CD4-positive, CD25-positive, alpha-beta regulatory T cell (primary cell): ENCODE measurements at regions not wholly inside any gene's neighbourhood (a gene's known extent, or its start where the extent isn't known, plus 50 kb on each side); places are given as distances from the start of the nearest gene placed in this dataset.

Source experiments
- ATAC-seq, 2 donors: fragments of 150-1000 bp; cut with Tn5 transposase; one replicate each; pipeline ENCODE4 v1.10.0; 2021; ENCODE audit warnings: low read depth in 2 of 2, moderate number of reproducible peaks in 2 of 2, moderate library complexity in 1 of 2
- DNase-seq, 3 donors: peaks; one replicate each; pipeline versions ENCODE4 v3.0.0 to v3.0.0-alpha.2; 2012 to 2022; ENCODE audit warnings: mixed read lengths in 1 of 3
- H3K27ac ChIP-seq: one replicate; pipeline ENCODE4 v1.7.0; 2013; ENCODE audit warnings: mild to moderate bottlenecking, low read length; ENCODE audit not compliant: insufficient read depth, poor library complexity, severe bottlenecking
- H3K27me3 ChIP-seq: one replicate; pipeline ENCODE4 v1.7.0; 2013; ENCODE audit warnings: low read length; ENCODE audit not compliant: control insufficient read depth, insufficient read depth
- H3K36me3 ChIP-seq: one replicate; pipeline ENCODE4 v1.7.0; 2013; ENCODE audit warnings: mild to moderate bottlenecking, low read length, moderate library complexity; ENCODE audit not compliant: control insufficient read depth, insufficient read depth
- H3K4me1 ChIP-seq: 2 replicates; pipeline ENCODE4 v1.7.0; 2013; ENCODE audit warnings: mild to moderate bottlenecking, low read length; ENCODE audit not compliant: insufficient read depth, control insufficient read depth, poor library complexity, severe bottlenecking
- H3K4me3 ChIP-seq: one replicate; pipeline ENCODE4 v1.7.0; 2013; ENCODE audit warnings: low read depth, mild to moderate bottlenecking, low read length, moderate library complexity
- H3K9me3 ChIP-seq, 2 experiments: 1 replicate in 1 of 2; 2 replicates in 1 of 2; pipeline ENCODE4 v1.7.0; 2013; ENCODE audit warnings: low read length in 2 of 2, mild to moderate bottlenecking in 1 of 2, moderate library complexity in 1 of 2; ENCODE audit not compliant: control insufficient read depth in 2 of 2
- H3K27ac Mint-ChIP-seq, 3 donors: one replicate each; pipeline ENCODE4 v1.8.0; 2020 to 2022; ENCODE audit warnings: mild to moderate bottlenecking in 3 of 3, mixed read lengths in 3 of 3, moderate library complexity in 2 of 3
- H3K27me3 Mint-ChIP-seq: one replicate; pipeline ENCODE4 v1.8.0; 2022; ENCODE audit warnings: mild to moderate bottlenecking, mixed read lengths
- H3K36me3 Mint-ChIP-seq: one replicate; pipeline ENCODE4 v1.8.0; 2020; ENCODE audit warnings: mixed read lengths
- H3K4me1 Mint-ChIP-seq, 4 donors: one replicate each; pipeline ENCODE4 v1.8.0; 2020 to 2022; ENCODE audit warnings: mixed read lengths in 4 of 4, mild to moderate bottlenecking in 1 of 4
- H3K4me3 Mint-ChIP-seq, 4 donors: one replicate each; pipeline ENCODE4 v1.8.0; 2020 to 2022; ENCODE audit warnings: mild to moderate bottlenecking in 4 of 4, mixed read lengths in 4 of 4, moderate library complexity in 3 of 4
- H3K9me3 Mint-ChIP-seq, 7 donors: one replicate each; pipeline ENCODE4 v1.8.0; 2020 to 2022; ENCODE audit warnings: mixed read lengths in 7 of 7, mild to moderate bottlenecking in 3 of 7, moderate library complexity in 2 of 7

GRCh38 chr18:22314001-22314400, 103.7 kb downstream of the CTAGE1 start:
- no peak overlapping the region for H3K4me3 ChIP-seq
- H3K4me3 Mint-ChIP-seq: no peak overlapping the region
- no peaks in the 10 kb centered on the region for H3K9me3 ChIP-seq
- ATAC-seq (no peak), DNase-seq (no peak)
- no peaks in the 10 kb centered on the region for H3K36me3 ChIP-seq
- no peak overlapping the region for H3K27ac ChIP-seq
- H3K9me3 Mint-ChIP-seq: peaks cover 0 to 2% (median 0%) of the 10 kb centered on the region in 7 donors
- no peaks in the 10 kb centered on the region for H3K4me1 Mint-ChIP-seq
- no peaks in the 10 kb centered on the region for H3K4me1 ChIP-seq
- no peaks in the 10 kb centered on the region for H3K36me3 Mint-ChIP-seq
- H3K27me3 ChIP-seq: no peaks in the 10 kb centered on the region
- H3K27me3 Mint-ChIP-seq: no peaks in the 10 kb centered on the region
- no peak overlapping the region for H3K27ac Mint-ChIP-seq

DNA sequence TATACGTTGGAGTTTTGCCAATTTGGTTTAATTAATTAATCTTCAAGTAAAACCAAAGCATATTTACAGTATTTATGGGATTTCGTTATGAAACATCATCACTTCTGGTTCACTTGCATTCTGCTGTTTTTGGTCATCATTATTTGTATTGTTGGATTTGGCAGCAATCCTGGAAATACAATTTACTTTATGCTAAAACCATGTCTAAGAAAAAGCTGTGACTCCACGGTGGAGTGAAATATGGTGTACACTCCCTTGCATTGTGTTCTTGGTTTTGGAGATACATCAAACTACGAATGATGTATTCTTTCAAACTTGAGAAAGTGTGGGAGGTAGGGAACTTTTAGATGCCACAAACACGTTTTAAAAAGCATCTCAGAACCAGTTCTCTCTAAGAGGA, 106.4 kb downstream of the CTAGE1 start:
- Mint-ChIP-seq H3K4me3 (no peak overlapping the region), H3K9me3 (peaks cover 0 to 2% (median 0%) of the 10 kb centered on the region in 7 donors), H3K4me1 (no peaks in the 10 kb centered on the region), H3K27me3 (no peaks in the 10 kb centered on the region), H3K36me3 (no peaks in the 10 kb centered on the region), H3K27ac (no peak overlapping the region)
- H3K4me1 ChIP-seq: no peaks in the 10 kb centered on the region
- no peak for DNase-seq
- H3K9me3 ChIP-seq: no peaks in the 10 kb centered on the region
- H3K4me3 ChIP-seq: no peak overlapping the region
- no peak for ATAC-seq
- H3K27ac ChIP-seq: no peak overlapping the region
- H3K36me3 ChIP-seq: no peaks in the 10 kb centered on the region
- H3K27me3 ChIP-seq: no peaks in the 10 kb centered on the region

- Histone ChIP-seq H3K27me3 (no peaks in the 10 kb centered on the region), H3K4me3 (no peak overlapping the region), H3K27ac (no peak overlapping the region), H3K36me3 (no peaks in the 10 kb centered on the region), H3K4me1 (no peaks in the 10 kb centered on the region), H3K9me3 (no peaks in the 10 kb centered on the region)
- no peak for DNase-seq
- H3K4me3 Mint-ChIP-seq: no peak overlapping the region
- H3K27ac Mint-ChIP-seq: no peak overlapping the region
- H3K27me3 Mint-ChIP-seq: no peaks in the 10 kb centered on the region
- no peaks in the 10 kb centered on the region for H3K4me1 Mint-ChIP-seq
- ATAC-seq: no peak
- H3K36me3 Mint-ChIP-seq: no peaks in the 10 kb centered on the region
- peaks cover 0 to 3% (median 0%) of the 10 kb centered on the region in 7 donors for H3K9me3 Mint-ChIP-seq
These were observed 108.5 kb downstream of the CTAGE1 start for GRCh38 chr18:22309191-22309590.

- Histone ChIP-seq H3K36me3 (no peaks in the 10 kb centered on the region), H3K4me1 (no peaks in the 10 kb centered on the region), H3K27ac (no peak overlapping the region), H3K4me3 (no peak overlapping the region), H3K27me3 (no peaks in the 10 kb centered on the region), H3K9me3 (no peaks in the 10 kb centered on the region)
- Mint-ChIP-seq H3K36me3 (no peaks in the 10 kb centered on the region), H3K27ac (no peak overlapping the region), H3K4me3 (no peak overlapping the region), H3K9me3 (peaks cover 0 to 2% (median 0%) of the 10 kb centered on the region in 7 donors), H3K4me1 (no peaks in the 10 kb centered on the region), H3K27me3 (no peaks in the 10 kb centered on the region)
- DNase-seq (no peak), ATAC-seq (no peak)
These were observed 110.2 kb downstream of the CTAGE1 start for GRCh38 chr18:22307528-22307927.

DNA sequence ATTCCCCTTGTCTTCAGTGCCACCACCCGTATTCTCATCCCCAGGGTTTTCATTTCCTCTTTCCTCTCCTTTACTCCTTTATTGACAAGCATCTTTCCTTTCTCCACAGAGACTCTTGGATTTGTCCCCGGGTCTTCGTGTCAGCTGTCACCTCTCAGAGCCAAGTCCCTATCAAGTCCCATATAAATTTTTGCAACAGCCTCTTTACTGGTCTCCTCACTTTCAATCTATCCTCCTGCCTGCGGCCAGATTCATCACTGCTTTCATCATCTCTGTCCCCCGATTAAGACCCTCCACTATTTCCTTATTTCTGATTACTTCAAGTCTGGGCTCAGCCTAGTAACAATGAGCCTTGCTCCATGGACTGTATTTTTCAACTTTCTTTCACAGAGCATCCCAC, 113.8 kb downstream of the CTAGE1 start:
- ATAC-seq: no peak

DNA sequence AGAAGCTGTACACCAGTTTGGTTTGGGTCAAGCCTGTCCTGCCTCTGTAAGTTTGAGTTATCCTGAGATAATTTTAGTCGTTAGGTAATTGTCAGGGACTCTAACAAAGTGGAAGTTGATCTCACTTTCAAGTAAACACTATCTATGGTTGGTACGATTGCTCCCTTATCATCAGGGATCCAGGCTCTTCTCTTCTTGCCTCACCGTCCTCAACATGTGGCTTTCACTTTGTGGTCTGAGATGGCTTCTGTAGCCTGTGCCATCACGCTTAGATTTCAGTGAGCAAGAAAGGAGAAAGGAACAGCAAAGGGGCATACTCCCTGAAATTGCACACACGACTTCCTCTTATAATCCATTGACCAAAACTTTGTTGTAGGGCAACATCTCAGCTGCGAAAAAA, 115.6 kb downstream of the CTAGE1 start:
- ATAC-seq: no peak
- H3K9me3 Mint-ChIP-seq: peaks cover 0 to 9% (median 1%) of the 10 kb centered on the region in 7 donors
- H3K4me1 ChIP-seq: no peaks in the 10 kb centered on the region
- H3K4me3 Mint-ChIP-seq: no peak overlapping the region
- no peak overlapping the region for H3K27ac ChIP-seq
- no peaks in the 10 kb centered on the region for H3K27me3 ChIP-seq
- no peak overlapping the region for H3K27ac Mint-ChIP-seq
- no peaks in the 10 kb centered on the region for H3K36me3 ChIP-seq
- no peaks in the 10 kb centered on the region for H3K9me3 ChIP-seq
- no peaks in the 10 kb centered on the region for H3K36me3 Mint-ChIP-seq
- H3K27me3 Mint-ChIP-seq: no peaks in the 10 kb centered on the region
- H3K4me3 ChIP-seq: no peak overlapping the region
- H3K4me1 Mint-ChIP-seq: no peaks in the 10 kb centered on the region
- no peak for DNase-seq

More for the DNA sequence above, 113.8 kb downstream of the CTAGE1 start:
- Histone ChIP-seq H3K4me1 (no peaks in the 10 kb centered on the region), H3K27me3 (no peaks in the 10 kb centered on the region), H3K4me3 (no peak overlapping the region), H3K9me3 (no peaks in the 10 kb centered on the region), H3K27ac (no peak overlapping the region), H3K36me3 (no peaks in the 10 kb centered on the region)
- no peaks in the 10 kb centered on the region for H3K4me1 Mint-ChIP-seq
- H3K9me3 Mint-ChIP-seq: peaks cover 0 to 6% (median 0%) of the 10 kb centered on the region in 7 donors
- H3K36me3 Mint-ChIP-seq: no peaks in the 10 kb centered on the region
- H3K4me3 Mint-ChIP-seq: no peak overlapping the region
- no peaks in the 10 kb centered on the region for H3K27me3 Mint-ChIP-seq
- no peak for DNase-seq
- H3K27ac Mint-ChIP-seq: no peak overlapping the region

GRCh38 chr18:22300665-22301636, 116.8 kb downstream of the CTAGE1 start:
- Histone ChIP-seq H3K27me3 (no peaks in the 10 kb centered on the region), H3K9me3 (no peaks in the 10 kb centered on the region), H3K27ac (no peak overlapping the region), H3K36me3 (no peaks in the 10 kb centered on the region), H3K4me3 (no peak overlapping the region), H3K4me1 (no peaks in the 10 kb centered on the region)
- no peak overlapping the region for H3K27ac Mint-ChIP-seq
- H3K36me3 Mint-ChIP-seq: no peaks in the 10 kb centered on the region
- no peak for DNase-seq
- no peaks in the 10 kb centered on the region for H3K4me1 Mint-ChIP-seq
- peaks cover 0 to 9% (median 1%) of the 10 kb centered on the region in 7 donors for H3K9me3 Mint-ChIP-seq
- H3K27me3 Mint-ChIP-seq: no peaks in the 10 kb centered on the region
- H3K4me3 Mint-ChIP-seq: no peak overlapping the region
- no peak for ATAC-seq

DNA sequence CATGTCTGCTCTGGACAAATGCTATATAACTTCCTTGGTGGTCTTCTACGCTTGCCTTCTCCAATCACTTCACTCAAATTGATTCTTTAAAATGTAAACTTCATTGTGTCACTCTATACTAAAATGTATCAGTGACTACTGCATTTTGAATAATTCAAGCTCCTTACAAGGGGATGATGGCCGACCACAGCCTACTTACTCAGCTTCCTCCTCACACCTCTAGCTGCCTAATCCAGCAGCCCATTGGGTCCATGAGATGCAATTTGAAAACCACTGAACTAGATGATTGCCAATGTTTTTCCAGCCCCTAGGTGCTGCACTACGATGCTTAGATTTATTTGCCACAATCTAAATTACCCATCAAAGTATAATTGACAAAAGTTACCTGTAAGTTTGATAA, 120.7 kb downstream of the CTAGE1 start:
- H3K27me3 ChIP-seq: no peaks in the 10 kb centered on the region
- Mint-ChIP-seq H3K27me3 (no peaks in the 10 kb centered on the region), H3K27ac (no peak overlapping the region), H3K4me3 (no peak overlapping the region), H3K4me1 (no peaks in the 10 kb centered on the region), H3K36me3 (no peaks in the 10 kb centered on the region), H3K9me3 (peaks cover 0 to 8% (median 0%) of the 10 kb centered on the region in 7 donors)
- H3K4me3 ChIP-seq: no peak overlapping the region
- no peaks in the 10 kb centered on the region for H3K36me3 ChIP-seq
- ATAC-seq (no peak), DNase-seq (no peak)
- no peaks in the 10 kb centered on the region for H3K4me1 ChIP-seq
- H3K9me3 ChIP-seq: no peaks in the 10 kb centered on the region
- no peak overlapping the region for H3K27ac ChIP-seq
